H9 (cell line): ENCODE measurements at regions not wholly inside any gene's neighbourhood (a gene's known extent, or its start where the extent isn't known, plus 50 kb on each side); places are given as distances from the start of the nearest gene placed in this dataset.

Source experiments
- DNase-seq: peaks from one replicate; pipeline ENCODE4 v3.0.0-alpha.2; 2017
- H2AFZ ChIP-seq: one replicate; pipeline ENCODE4 v1.6.1; 2013; ENCODE audit warnings: mild to moderate bottlenecking, low read length, control low read depth, moderate library complexity
- H2AK5ac ChIP-seq: 2 replicates; pipeline ENCODE4 v1.6.1; 2013; ENCODE audit warnings: low read length, control low read depth, mixed read lengths; ENCODE audit not compliant: insufficient read length
- H2BK120ac ChIP-seq: one replicate; pipeline ENCODE4 v1.6.1; 2013; ENCODE audit warnings: low read depth, mild to moderate bottlenecking, low read length, control low read depth, inconsistent platforms; ENCODE audit not compliant: poor library complexity, severe bottlenecking
- H2BK12ac ChIP-seq: 2 replicates; pipeline ENCODE4 v1.6.1; 2013; ENCODE audit warnings: low read length, control low read depth, mixed read lengths, low read depth; ENCODE audit not compliant: insufficient read length
- H2BK15ac ChIP-seq: 2 replicates; pipeline ENCODE4 v1.6.1; 2013; ENCODE audit warnings: low read depth, low read length, control low read depth
- H2BK20ac ChIP-seq: one replicate; pipeline ENCODE4 v1.6.1; 2013; ENCODE audit warnings: low read depth, mild to moderate bottlenecking, low read length, control low read depth, inconsistent platforms; ENCODE audit not compliant: poor library complexity, severe bottlenecking
- H2BK5ac ChIP-seq: 2 replicates; pipeline ENCODE4 v1.6.1; 2013; ENCODE audit warnings: low read length, control low read depth, mixed read lengths; ENCODE audit not compliant: insufficient read length
- H3K14ac ChIP-seq: 2 replicates; pipeline ENCODE4 v1.6.1; 2013; ENCODE audit warnings: low read length, control low read depth; ENCODE audit not compliant: insufficient read depth
- H3K18ac ChIP-seq: 2 replicates; pipeline ENCODE4 v1.6.1; 2013; ENCODE audit warnings: low read depth, mild to moderate bottlenecking, mixed read lengths, low read length, control low read depth; ENCODE audit not compliant: insufficient read length
- H3K23ac ChIP-seq: 2 replicates; pipeline ENCODE4 v1.6.1; 2013; ENCODE audit warnings: low read length, control low read depth, mixed read lengths, low read depth; ENCODE audit not compliant: insufficient read length
- H3K23me2 ChIP-seq: 2 replicates; pipeline ENCODE4 v1.6.1; 2013; ENCODE audit warnings: low read depth, mild to moderate bottlenecking, mixed read lengths, low read length, control low read depth; ENCODE audit not compliant: insufficient read length, poor library complexity, severe bottlenecking
- H3K27ac ChIP-seq: 2 replicates; pipeline ENCODE4 v1.5.1; 2013; ENCODE audit warnings: low read length, control low read depth, mixed read lengths, low read depth; ENCODE audit not compliant: insufficient read length
- H3K27me3 ChIP-seq: 2 replicates; pipeline ENCODE4 v1.6.1; 2013; ENCODE audit warnings: low read length, control low read depth, inconsistent platforms; ENCODE audit not compliant: insufficient read depth
- H3K4ac ChIP-seq: 2 replicates; pipeline ENCODE4 v1.6.1; 2013; ENCODE audit warnings: low read depth, mild to moderate bottlenecking, control low read depth, inconsistent platforms, low read length, moderate library complexity
- H3K4me1 ChIP-seq: 2 replicates; pipeline ENCODE4 v1.6.1; 2013; ENCODE audit warnings: low read length, control low read depth, inconsistent platforms; ENCODE audit not compliant: insufficient read depth
- H3K4me2 ChIP-seq: 2 replicates; pipeline ENCODE4 v1.6.1; 2013; ENCODE audit warnings: low read length, control low read depth, mixed read lengths; ENCODE audit not compliant: insufficient read length, insufficient read depth
- H3K56ac ChIP-seq: 2 replicates; pipeline ENCODE4 v1.6.1; 2013; ENCODE audit warnings: low read depth, mild to moderate bottlenecking, mixed read lengths, low read length, control low read depth; ENCODE audit not compliant: insufficient read length
- H3K79me1 ChIP-seq: 2 replicates; pipeline ENCODE4 v1.6.1; 2013; ENCODE audit warnings: low read depth, mild to moderate bottlenecking, moderate library complexity, low read length, control low read depth, inconsistent platforms; ENCODE audit not compliant: insufficient read depth, poor library complexity, severe bottlenecking
- H3K79me2 ChIP-seq: 2 replicates; pipeline ENCODE4 v1.6.1; 2013; ENCODE audit warnings: low read length, control low read depth, inconsistent platforms; ENCODE audit not compliant: insufficient read depth
- H3K9ac ChIP-seq: 2 replicates; pipeline ENCODE4 v1.6.1; 2013; ENCODE audit warnings: low read length, control low read depth, mixed read lengths; ENCODE audit not compliant: insufficient read length; ENCODE audit errors: extremely low read depth
- H3K9me3 ChIP-seq: one replicate; pipeline ENCODE4 v1.6.1; 2013; ENCODE audit warnings: low read depth, low read length, inconsistent platforms; ENCODE audit not compliant: control insufficient read depth
- H3T11ph ChIP-seq: one replicate; pipeline ENCODE4 v1.6.1; 2013; ENCODE audit warnings: mild to moderate bottlenecking, low read length, control low read depth, inconsistent platforms
- H4K20me1 ChIP-seq: one replicate; pipeline ENCODE4 v1.6.1; 2013; ENCODE audit not compliant: control insufficient read depth, insufficient read length, insufficient read depth
- H4K5ac ChIP-seq: 2 replicates; pipeline ENCODE4 v1.6.1; 2013; ENCODE audit warnings: low read depth, mild to moderate bottlenecking, mixed read lengths, low read length, control low read depth; ENCODE audit not compliant: insufficient read length
- H4K8ac ChIP-seq: replicated peaks from 2 replicates; pipeline ENCODE4 v1.6.1; 2013; ENCODE audit warnings: low read length, control low read depth, mixed read lengths, low read depth; ENCODE audit not compliant: insufficient read length
- H4K91ac ChIP-seq: 2 replicates; pipeline ENCODE4 v1.6.1; 2013; ENCODE audit warnings: low read depth, mild to moderate bottlenecking, moderate library complexity, mixed read lengths, low read length, control low read depth; ENCODE audit not compliant: insufficient read length
- H3K27ac Mint-ChIP-seq, 3 experiments: 2 replicates in 2 of 3; 3 replicates in 1 of 3; pipeline ENCODE4 v1.8.0; 2020 to 2021; ENCODE audit warnings: mixed read lengths in 3 of 3, mild to moderate bottlenecking in 1 of 3, moderate library complexity in 1 of 3
- H3K27me3 Mint-ChIP-seq: 2 replicates; pipeline ENCODE4 v1.8.0; 2021; ENCODE audit warnings: low read depth, mild to moderate bottlenecking, moderate library complexity, mixed read lengths
- H3K36me3 Mint-ChIP-seq, 3 experiments: 2 replicates in 2 of 3; 3 replicates in 1 of 3; pipeline ENCODE4 v1.8.0; 2020 to 2021; ENCODE audit warnings: low read depth in 3 of 3, mixed read lengths in 3 of 3; ENCODE audit not compliant: insufficient read depth in 1 of 3
- H3K4me1 Mint-ChIP-seq, 2 experiments: 2 replicates each; pipeline ENCODE4 v1.8.0; 2020; ENCODE audit warnings: mixed read lengths in 2 of 2
- H3K4me3 Mint-ChIP-seq, 2 experiments: 2 replicates in 1 of 2; 3 replicates in 1 of 2; pipeline ENCODE4 v1.8.0; 2020 to 2021; ENCODE audit warnings: mild to moderate bottlenecking in 2 of 2, mixed read lengths in 2 of 2, moderate library complexity in 1 of 2
- H3K9me3 Mint-ChIP-seq, 2 experiments: 2 replicates in 1 of 2; 3 replicates in 1 of 2; pipeline ENCODE4 v1.8.0; 2020; ENCODE audit warnings: mild to moderate bottlenecking in 2 of 2, mixed read lengths in 2 of 2, moderate library complexity in 1 of 2
- CTCF ChIP-seq: fragments of 200-600 bp; sonication (generic); conservative IDR thresholded peaks from 3 replicates; pipeline ENCODE4 v1.8.0; 2021; ENCODE audit warnings: antibody characterized with exemption, mild to moderate bottlenecking
- WGBS: extraction: QIAGEN DNeasy Blood & Tissue Kit; methylation state at CpG from one replicate; pipeline ENCODE4 v1.1.7; 2013; ENCODE audit warnings: missing lambda C conversion rate, low lambda C conversion rate, mixed read lengths; ENCODE audit not compliant: insufficient read length; ENCODE audit errors: extremely low coverage; 5-methylcytosine and 5-hydroxymethylcytosine counted together

GRCh38 chr3:182239316-182239715 lies 527.6 kb downstream of the SOX2 start:
- no peak overlapping the region for H2BK12ac ChIP-seq
- no peak overlapping the region for H4K91ac ChIP-seq
- H3K27ac ChIP-seq, result no peak overlapping the region
- Mint-ChIP-seq H3K27ac (peak overlapping the region in 1 of 3 experiments; percentile 35; a peak in 1 of 7 replicates), H3K9me3 (no peaks in the 10 kb centered on the region), H3K27me3 (no peaks in the 10 kb centered on the region), H3K4me3 (no peak overlapping the region), H3K36me3 (no peaks in the 10 kb centered on the region), H3K4me1 (peaks cover 19 to 26% of the 10 kb centered on the region in 2 experiments)
- no peak overlapping the region for H2AFZ ChIP-seq
- H4K20me1 ChIP-seq, result no peaks in the 10 kb centered on the region
- H3K14ac ChIP-seq, result no peak overlapping the region
- no peak overlapping the region for H2AK5ac ChIP-seq
- H3K4ac ChIP-seq, result no peak overlapping the region
- no peak overlapping the region for H2BK5ac ChIP-seq
- no peaks in the 10 kb centered on the region for H3K9me3 ChIP-seq
- no peaks in the 10 kb centered on the region for H3K23me2 ChIP-seq
- no peak overlapping the region for H3K9ac ChIP-seq
- H2BK120ac ChIP-seq, result no peak overlapping the region
- no peaks in the 10 kb centered on the region for H3K79me2 ChIP-seq
- no peak overlapping the region for H3K18ac ChIP-seq
- H3K56ac ChIP-seq, result no peak overlapping the region
- no peak overlapping the region for H4K8ac ChIP-seq
- H3K79me1 ChIP-seq, result no peaks in the 10 kb centered on the region
- H3T11ph ChIP-seq, result no peak overlapping the region
- WGBS, result no CpG with 5 or more reads among the region's 2 CpGs
- no peak overlapping the region for H3K23ac ChIP-seq
- H4K5ac ChIP-seq, result no peak overlapping the region
- H3K4me2 ChIP-seq, result no peak overlapping the region
- H2BK20ac ChIP-seq, result no peak overlapping the region
- H2BK15ac ChIP-seq, result no peak overlapping the region
- no peak for TF ChIP-seq CTCF
- no peak for DNase-seq
- no peaks in the 10 kb centered on the region for H3K27me3 ChIP-seq
- H3K4me1 ChIP-seq, result peaks cover 6% of the 10 kb centered on the region; the same call in 1 of the 2 replicates
